ENCODE measurements at regions not wholly inside any gene's neighbourhood (a gene's known extent, or its start where the extent isn't known, plus 50 kb on each side); places are given as distances from the start of the nearest gene placed in this dataset.

GRCh38 chr18:44149706-44150105 lies 531.0 kb upstream of the SETBP1 start:
- no peak for TF ChIP-seq CTCF (IDR thresholded peaks at IDR 0.05; ENCODE audit: low read depth, low read length)
- no peak overlapping the region for H3K4me3 ChIP-seq (ENCODE audit: low read depth, low read length)

- no peak overlapping the region for H3K4me3 ChIP-seq (ENCODE audit: low read depth, low read length)
- no peak for TF ChIP-seq CTCF (IDR thresholded peaks at IDR 0.05; ENCODE audit: low read depth, low read length)
These were observed 526.7 kb upstream of the SETBP1 start for GRCh38 chr18:44153981-44154380.

DNA sequence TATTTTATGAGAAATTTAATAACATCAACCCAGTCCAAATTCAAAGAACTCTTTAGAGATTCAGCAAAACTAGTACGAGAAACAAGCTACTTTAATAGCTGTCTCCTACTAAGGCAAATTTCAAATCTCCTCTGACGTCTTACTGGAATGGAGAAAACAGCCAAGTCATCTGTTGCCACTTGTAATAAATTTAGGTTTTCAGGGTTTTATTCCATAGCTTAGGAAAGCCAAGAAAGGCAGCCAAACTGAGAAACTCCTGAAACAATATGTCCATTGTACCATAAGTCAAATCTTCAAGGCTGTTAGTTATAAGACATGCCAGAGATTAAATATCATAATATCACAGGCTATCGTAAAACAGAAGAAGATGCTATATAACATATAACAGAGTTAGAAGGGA lies 524.6 kb upstream of the SETBP1 start:
- H3K4me3 ChIP-seq (ENCODE audit: low read depth, low read length), result no peak overlapping the region
- no peak for TF ChIP-seq CTCF (IDR thresholded peaks at IDR 0.05; ENCODE audit: low read depth, low read length)

GRCh38 chr18:44156776-44157335 lies 523.8 kb upstream of the SETBP1 start:
- TF ChIP-seq CTCF (IDR thresholded peaks at IDR 0.05; ENCODE audit: low read depth, low read length), result no peak
- no peak overlapping the region for H3K4me3 ChIP-seq (ENCODE audit: low read depth, low read length)

GRCh38 chr18:44170208-44170880 lies 510.3 kb upstream of the SETBP1 start:
- no peak overlapping the region for H3K4me3 ChIP-seq (ENCODE audit: low read depth, low read length)
- TF ChIP-seq CTCF (IDR thresholded peaks at IDR 0.05; ENCODE audit: low read depth, low read length), result no peak

GRCh38 chr18:44171301-44171700 lies 509.4 kb upstream of the SETBP1 start:
- no peak overlapping the region for H3K4me3 ChIP-seq (ENCODE audit: low read depth, low read length)
- TF ChIP-seq CTCF (IDR thresholded peaks at IDR 0.05; ENCODE audit: low read depth, low read length), result no peak

- TF ChIP-seq CTCF (IDR thresholded peaks at IDR 0.05; ENCODE audit: low read depth, low read length), result no peak
- no peak overlapping the region for H3K4me3 ChIP-seq (ENCODE audit: low read depth, low read length)
These were observed 504.8 kb upstream of the SETBP1 start for GRCh38 chr18:44175891-44176290.
